ENCODE measurements at regions not wholly inside any gene's neighbourhood (a gene's known extent, or its start where the extent isn't known, plus 50 kb on each side); places are given as distances from the start of the nearest gene placed in this dataset.

DNA sequence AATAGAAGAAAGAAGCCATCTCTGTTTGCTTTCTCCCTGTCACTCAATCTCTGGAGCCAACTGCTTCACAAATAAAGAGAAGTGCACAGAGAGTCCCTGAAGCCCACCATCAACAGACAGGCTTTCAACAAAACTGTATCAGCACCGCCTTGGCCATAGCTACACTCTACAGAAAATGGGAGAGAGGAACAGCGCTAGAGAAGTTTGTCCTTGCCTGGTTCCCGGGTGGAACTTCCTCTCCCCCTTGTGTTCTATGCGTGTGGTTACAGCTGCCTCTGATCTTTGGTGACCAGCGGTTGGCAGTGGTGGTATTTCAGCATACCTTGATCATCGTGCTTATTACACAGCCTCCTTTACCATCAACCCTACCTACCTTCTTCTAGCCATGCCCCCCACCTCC, 91.4 kb upstream of the CCL2 start:
- intact Hi-C loops (cut with micrococcal nuclease): loop anchor here (1.0 to 10.0 kb wide), 3 partner anchors 21 to 384 kb away; no protein-coding TSS in a partner anchor

More for the DNA sequence above, 91.4 kb upstream of the CCL2 start:
- dilution Hi-C loops (cut with HindIII; ENCODE audit: low sequenced_read_pairs, unreplicated experiment) (no loop called here), in situ Hi-C loops (cut with MboI; ENCODE audit: low sequenced_read_pairs) (no loop called here)
- Histone ChIP-seq H2AK9ac (replicated peaks; ENCODE audit: low read depth, low read length, poor library complexity) (no peak overlapping the region), H2BK120ac (ENCODE audit: low read depth, low read length) (no peak overlapping the region), H2BK5ac (ENCODE audit: low read depth, low read length, poor library complexity, severe bottlenecking) (no peak overlapping the region), H3K4me2 (ENCODE audit: low read depth, low read length) (0 out of 2 replicates have a peak overlapping the region, but pooled peaks have one; percentile 19), H3K56ac (ENCODE audit: extremely low read depth, insufficient read depth, low read length) (no peak overlapping the region), H2BK20ac (ENCODE audit: low read depth, low read length) (no peak overlapping the region), H3K4ac (ENCODE audit: low read depth, low read length) (no peak overlapping the region), H3K36me3 (ENCODE audit: control insufficient read depth, insufficient read depth, low read length) (no peaks in the 10 kb centered on the region), H3K14ac (replicated peaks; ENCODE audit: low read depth, low read length) (no peak overlapping the region), H4K20me1 (ENCODE audit: insufficient read depth, low read length) (no peaks in the 10 kb centered on the region), H3K9ac (ENCODE audit: low read depth, low read length) (no peak overlapping the region), H3K4me3 (ENCODE audit: insufficient read depth, low read depth, low read length) (no peak overlapping the region), H3K4me1 (ENCODE audit: control insufficient read depth, insufficient read depth, low read length) (no peaks in the 10 kb centered on the region; the same call in none of the 2 replicates), H3K9me1 (ENCODE audit: insufficient read depth, low read length) (no peaks in the 10 kb centered on the region), H4K91ac (ENCODE audit: insufficient read depth, low read depth, low read length) (no peak overlapping the region), H3K27me3 (ENCODE audit: control insufficient read depth, insufficient read depth, low read length) (peaks cover 27% of the 10 kb centered on the region), H3K23ac (ENCODE audit: low read depth, low read length) (no peak overlapping the region), H3K79me1 (ENCODE audit: low read depth in 1 of 2, low read length in 2 of 2) (no peaks in the 10 kb centered on the region), H2BK15ac (ENCODE audit: low read depth, low read length) (no peak overlapping the region), H4K8ac (ENCODE audit: low read depth in 2 of 2, low read length in 2 of 2) (no peak overlapping the region), H3K9me3 (ENCODE audit: control insufficient read depth, insufficient read depth, low read length) (no peaks in the 10 kb centered on the region), H4K5ac (ENCODE audit: low read depth, low read length) (no peak overlapping the region), H2AFZ (replicated peaks; ENCODE audit: low read length, poor library complexity) (no peak overlapping the region), H3K18ac (ENCODE audit: low read depth, low read length) (no peak overlapping the region), H2AK5ac (ENCODE audit: low read depth, low read length) (no peak overlapping the region), H3K27ac (ENCODE audit: insufficient read depth, low read length) (no peak overlapping the region)
- DNase-seq: peak; percentile 16
- peak; percentile 83 for ATAC-seq (ENCODE audit: low read depth)
- ChIA-PET CTCF (interaction anchor here (0.6 to 1.9 kb wide), 5 partner anchors 8 to 388 kb away, joined by 3 to 4 read pairs (median 4); no protein-coding TSS in a partner anchor), POLR2A (ENCODE audit: unreplicated experiment) (no interaction called here)
- 60% methylated on average over 1 of the region's 6 CpGs; no CpG with 5 or more reads in 1 of the 2 experiments for WGBS, 2 experiments (ENCODE audit: extremely low coverage in 2 of 2, insufficient read length in 1 of 2)
- no TSS peak for BruUV-seq (replicated peaks)
- TF ChIP-seq FOS (IDR thresholded peaks at IDR 0.05; ENCODE audit: low read depth, low read length) (no peak), MAZ (IDR thresholded peaks at IDR 0.05; ENCODE audit: borderline replicate concordance, low read depth, low read length) (no peak), SMC3 (IDR thresholded peaks at IDR 0.05; ENCODE audit: low read depth, low read length) (peak; percentile 26; the same call in 1 of the 2 replicates), RAD21 (IDR thresholded peaks at IDR 0.05; ENCODE audit: low read length) (peak; percentile 46)
- TF ChIP-seq, protein P1, sequence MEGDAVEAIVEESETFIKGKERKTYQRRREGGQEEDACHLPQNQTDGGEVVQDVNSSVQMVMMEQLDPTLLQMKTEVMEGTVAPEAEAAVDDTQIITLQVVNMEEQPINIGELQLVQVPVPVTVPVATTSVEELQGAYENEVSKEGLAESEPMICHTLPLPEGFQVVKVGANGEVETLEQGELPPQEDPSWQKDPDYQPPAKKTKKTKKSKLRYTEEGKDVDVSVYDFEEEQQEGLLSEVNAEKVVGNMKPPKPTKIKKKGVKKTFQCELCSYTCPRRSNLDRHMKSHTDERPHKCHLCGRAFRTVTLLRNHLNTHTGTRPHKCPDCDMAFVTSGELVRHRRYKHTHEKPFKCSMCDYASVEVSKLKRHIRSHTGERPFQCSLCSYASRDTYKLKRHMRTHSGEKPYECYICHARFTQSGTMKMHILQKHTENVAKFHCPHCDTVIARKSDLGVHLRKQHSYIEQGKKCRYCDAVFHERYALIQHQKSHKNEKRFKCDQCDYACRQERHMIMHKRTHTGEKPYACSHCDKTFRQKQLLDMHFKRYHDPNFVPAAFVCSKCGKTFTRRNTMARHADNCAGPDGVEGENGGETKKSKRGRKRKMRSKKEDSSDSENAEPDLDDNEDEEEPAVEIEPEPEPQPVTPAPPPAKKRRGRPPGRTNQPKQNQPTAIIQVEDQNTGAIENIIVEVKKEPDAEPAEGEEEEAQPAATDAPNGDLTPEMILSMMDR (conservative IDR thresholded peaks at IDR 0.05; ENCODE audit: low read depth, low read length): peak; percentile 44

All from IMR-90 (cell line).